HG03039 (cell line): ENCODE measurements at regions not wholly inside any gene's neighbourhood (a gene's known extent, or its start where the extent isn't known, plus 50 kb on each side); places are given as distances from the start of the nearest gene placed in this dataset.
"Not testable (repeated sequence)": the region's sequence is repeated elsewhere in the genome, so short reads cannot be mapped to it uniquely, and the experiment has no call there.

Experiments
- ATAC-seq: cut with Tn5 transposase; IDR thresholded peaks from one replicate; pipeline ENCODE4 v1.9.1; 2021; ENCODE audit warnings: mild to moderate bottlenecking, moderate library complexity; ENCODE audit not compliant: unreplicated experiment

DNA sequence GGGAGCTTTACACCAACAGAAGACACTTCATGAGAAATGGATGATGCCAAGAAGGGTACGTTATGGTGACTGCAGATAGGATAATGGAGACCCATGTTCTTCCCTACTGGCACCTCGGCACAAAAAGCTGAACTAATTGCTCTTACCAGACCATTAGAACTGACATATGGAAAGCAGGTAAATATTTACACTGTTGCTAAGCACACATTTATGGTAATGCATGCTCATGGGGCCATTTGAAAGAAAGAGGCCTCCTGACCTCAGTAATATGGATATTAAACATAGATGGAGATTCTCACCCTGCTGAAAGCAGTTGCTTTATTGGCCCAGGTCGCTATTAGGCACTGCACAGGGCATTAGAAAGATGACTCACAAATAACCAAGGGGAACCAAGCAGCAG is 1759.6 kb downstream of the C4orf33 start:
- ATAC-seq, result no peak

DNA sequence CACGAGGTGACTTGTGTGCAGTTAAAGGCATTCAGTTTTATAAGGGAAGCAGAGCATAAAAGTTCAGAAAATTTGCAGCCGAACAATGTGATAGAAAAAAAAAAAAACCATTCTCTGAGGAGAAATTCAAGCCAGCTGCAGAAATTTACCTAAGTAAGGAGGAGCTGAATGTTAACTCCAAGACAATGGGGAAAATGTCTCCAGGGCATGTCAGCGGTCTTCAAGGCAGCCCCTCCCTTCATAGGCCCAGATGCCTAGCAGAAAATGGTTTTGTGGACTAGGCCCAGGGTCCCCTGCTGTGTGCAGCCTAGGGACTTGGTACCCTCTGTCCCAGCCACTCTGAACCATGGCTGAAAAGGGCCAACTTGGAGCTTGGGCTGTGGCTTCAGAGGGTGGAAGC is 1764.0 kb downstream of the C4orf33 start:
- ATAC-seq, result no peak

DNA sequence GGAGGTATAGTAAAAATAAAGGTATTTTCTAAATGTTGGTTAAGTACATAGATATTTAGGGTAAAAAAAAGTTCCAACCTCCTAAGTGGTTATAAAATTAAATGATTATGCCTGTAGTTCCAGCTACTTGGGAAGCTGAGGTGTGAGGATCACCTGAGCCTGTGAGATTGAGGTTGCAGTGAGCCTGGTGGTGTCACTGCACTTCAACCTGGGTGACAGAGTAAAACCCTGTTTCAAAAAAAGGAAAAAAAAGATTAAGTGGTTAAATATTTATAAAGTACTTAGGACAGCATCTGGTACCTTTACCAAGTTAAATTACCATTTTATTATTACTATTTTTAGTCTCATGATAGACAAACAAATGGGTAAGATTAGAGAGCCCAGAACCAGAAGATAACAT is 1801.0 kb downstream of the C4orf33 start:
- no peak for ATAC-seq

DNA sequence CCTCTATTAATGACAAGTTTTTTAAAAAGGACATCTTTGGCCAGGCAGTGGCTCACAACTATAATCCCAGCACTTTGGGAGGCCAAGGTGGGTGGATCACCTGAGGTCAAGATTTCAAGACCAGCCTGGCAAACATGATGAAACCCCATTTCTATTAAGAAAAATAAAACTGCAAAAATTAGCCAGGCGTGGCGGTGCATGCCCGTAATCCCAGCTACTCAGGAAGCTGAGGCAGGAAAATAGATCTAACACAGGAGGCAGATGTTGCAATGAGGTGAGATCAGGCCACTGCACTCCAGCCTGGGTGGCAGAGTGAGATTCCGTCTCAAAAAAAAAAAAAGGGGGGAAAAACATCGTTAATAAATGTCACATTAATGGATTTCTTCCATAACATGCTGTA is 1805.4 kb downstream of the C4orf33 start:
- no peak for ATAC-seq

- no peak for ATAC-seq
Observed at GRCh38 chr4:130922955-130923354, 1827.0 kb downstream of the C4orf33 start.

DNA sequence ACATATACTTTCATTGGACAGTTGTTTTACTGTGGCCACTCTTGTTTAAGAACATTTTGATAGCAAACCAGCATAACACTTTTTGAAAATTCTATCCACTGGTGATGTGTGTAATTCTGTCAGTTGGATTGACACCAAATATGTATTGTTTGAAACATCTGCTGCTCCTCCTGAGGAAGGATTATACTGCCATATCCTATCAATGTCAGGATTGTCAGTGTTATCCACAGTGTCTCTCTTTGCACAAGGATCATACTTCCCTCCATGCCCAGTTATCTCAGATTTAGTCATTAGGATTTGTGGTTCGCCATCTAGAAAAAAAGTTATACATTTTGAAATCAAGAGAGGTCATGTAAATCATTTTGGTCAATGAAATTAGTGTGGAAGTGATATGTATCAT is 1859.6 kb downstream of the C4orf33 start:
- ATAC-seq, result no peak

GRCh38 chr4:130985371-130985770 is 1889.4 kb downstream of the C4orf33 start:
- ATAC-seq, result no peak

DNA sequence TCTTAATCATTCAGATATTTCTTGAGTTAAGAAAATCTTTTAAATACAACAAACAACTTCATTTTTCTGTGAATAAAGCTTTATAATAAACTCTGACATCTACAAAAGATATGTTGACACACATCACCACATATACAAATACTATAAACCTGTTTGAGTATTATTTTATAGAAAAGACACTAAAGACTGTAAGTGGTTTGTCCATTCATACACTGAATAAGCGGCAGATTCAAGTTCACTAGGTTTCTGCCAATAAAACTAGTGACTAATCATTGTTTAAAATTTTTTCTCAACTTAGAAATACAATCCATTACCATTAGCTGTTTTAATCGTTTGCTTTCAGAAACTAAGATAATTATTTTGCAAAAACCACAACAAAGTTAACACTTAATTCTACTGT is 1900.0 kb downstream of the C4orf33 start:
- no peak for ATAC-seq

- no peak for ATAC-seq
Observed at GRCh38 chr4:131001371-131001770, 1905.4 kb downstream of the C4orf33 start.

DNA sequence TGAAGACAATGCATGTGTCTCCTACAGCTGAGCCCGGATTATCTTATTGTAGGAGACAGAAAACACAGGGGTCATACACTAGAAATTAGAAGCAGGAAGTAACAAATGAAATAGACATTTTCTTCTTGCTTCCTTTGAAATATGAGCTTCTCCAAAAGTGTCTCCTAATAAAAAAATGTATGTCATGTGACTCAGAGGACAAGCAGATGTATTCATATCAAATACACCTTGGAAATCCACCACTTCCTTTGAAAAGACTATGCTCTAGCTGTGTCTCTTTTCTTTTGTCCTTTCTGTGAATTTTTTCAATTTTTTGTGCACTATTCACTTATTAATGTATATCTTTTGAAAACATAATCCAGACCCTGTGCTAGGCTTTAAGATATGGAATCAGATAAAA is 1906.2 kb downstream of the C4orf33 start:
- ATAC-seq, result no peak

DNA sequence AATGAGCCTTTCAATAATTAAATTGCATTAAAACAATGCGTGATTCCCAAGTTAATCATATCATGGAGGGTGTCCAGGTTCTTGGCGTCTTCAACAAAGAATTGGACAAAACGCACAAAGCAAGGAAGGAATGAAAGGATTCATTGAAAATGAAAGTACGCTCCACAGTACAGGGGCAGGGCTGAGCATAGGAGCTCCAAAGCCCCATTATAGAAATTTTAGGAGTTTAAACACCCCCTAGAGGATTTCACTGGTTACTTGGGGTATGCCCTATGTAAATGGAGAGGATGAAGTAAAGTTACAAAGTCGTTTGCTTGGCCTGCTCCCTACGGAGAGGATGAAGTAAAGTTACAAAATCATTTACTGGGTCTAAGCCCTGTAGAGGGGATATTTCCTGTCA is 1910.4 kb downstream of the C4orf33 start:
- no peak for ATAC-seq

DNA sequence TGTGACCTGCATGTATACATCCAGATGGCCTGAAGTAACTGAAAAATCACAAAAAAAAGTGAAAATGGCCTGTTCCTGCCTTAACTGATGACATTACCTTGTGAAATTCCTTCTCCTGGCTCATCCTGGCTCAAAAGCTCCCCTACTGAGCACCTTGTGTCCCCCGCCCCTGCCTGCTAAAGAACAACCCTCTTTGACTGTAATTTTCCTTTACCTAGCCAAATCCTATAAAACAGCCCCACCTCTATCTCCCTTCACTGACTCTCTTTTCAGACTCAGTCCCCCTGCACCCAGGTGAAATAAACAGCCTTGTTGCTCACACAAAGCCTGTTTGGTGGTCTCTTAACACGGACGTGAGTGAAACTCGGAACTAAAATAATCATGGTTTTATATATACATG is 1916.0 kb downstream of the C4orf33 start:
- ATAC-seq, result not testable (repeated sequence)

GRCh38 chr4:131013226-131013625 is 1917.3 kb downstream of the C4orf33 start:
- ATAC-seq, result no peak

DNA sequence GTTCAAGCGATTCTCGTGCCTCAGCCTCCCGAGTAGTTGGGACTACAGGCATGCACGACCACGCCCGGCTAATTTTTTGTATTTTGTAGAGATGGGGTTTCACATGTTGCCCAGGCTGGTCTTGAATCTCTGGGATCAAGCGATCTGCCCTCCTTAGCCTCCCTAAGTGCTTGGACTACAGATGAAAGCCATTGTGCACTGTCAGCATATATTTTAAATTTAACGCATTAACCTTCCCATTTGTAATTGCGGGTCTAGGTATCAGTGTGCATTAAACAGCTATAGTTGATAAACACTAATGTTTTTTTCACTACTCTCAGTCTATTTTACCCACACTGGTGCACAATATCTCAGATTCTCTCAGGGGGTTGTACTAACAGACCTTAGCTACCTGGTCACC is 1930.8 kb downstream of the C4orf33 start:
- ATAC-seq, result no peak

- ATAC-seq, result no peak
Observed at GRCh38 chr4:131044368-131044767, 1948.4 kb downstream of the C4orf33 start.

GRCh38 chr4:131046821-131047220 is 1950.9 kb downstream of the C4orf33 start:
- ATAC-seq, result no peak

- no peak for ATAC-seq
Observed at GRCh38 chr4:131052646-131053045, 1956.7 kb downstream of the C4orf33 start.

- ATAC-seq, result no peak
Observed at GRCh38 chr4:131054489-131055019, 1958.6 kb downstream of the C4orf33 start.

DNA sequence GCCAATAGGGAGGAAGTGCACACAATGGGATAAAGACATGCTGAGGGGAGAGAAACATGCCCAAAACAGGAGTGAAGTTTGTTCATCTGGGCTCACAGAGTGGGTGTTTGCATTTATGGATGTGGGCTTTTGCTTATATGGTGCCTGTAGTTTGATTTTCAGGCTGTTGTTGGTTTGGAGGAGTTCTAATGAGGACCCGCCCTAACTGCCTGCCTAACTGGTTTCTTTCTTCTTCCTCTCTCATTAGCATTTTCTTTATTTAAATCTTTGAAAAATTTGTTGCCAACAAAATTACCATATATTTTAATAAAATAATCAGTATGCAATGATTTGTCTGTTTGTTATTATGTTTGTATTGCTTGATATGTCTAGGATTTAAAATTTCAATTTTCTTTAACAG is 1965.8 kb downstream of the C4orf33 start:
- no peak for ATAC-seq

DNA sequence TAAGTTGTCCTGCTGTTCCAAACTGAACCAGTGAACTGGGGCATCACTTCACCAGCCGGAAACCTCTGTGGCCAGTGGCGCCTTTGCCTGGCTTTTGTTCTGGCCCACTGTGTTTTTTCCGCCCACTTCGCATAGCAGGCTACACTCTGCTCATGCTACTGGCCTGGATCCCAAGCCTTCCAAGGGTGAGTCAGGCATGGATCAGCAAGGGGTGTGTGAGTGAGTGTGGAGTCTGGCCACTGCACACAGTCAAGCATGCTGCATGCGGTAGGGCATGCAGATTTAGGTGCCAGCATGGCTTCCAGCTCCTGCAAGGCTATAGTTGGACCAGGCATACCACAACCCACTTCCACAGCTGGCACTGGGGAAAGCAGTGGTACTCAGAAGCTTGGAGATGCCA is 1967.9 kb downstream of the C4orf33 start:
- no peak for ATAC-seq

DNA sequence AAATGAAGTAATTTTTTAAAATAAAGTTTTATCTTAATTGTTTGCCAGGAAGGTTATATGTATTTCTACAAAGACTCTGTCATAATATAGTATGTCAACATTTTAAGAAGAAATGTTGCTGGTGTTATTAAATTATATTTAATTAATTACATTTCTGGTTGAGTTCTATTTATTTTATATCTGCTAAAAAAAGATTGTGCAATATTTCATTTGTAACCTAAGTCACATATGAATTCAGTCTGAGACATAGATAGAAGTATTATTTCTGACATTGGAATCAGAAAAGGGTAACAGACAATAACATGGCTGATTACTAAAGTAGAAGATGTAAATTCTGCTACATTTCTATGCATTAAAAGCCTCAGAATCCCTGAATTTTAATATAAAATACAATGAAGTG is 1985.1 kb downstream of the C4orf33 start:
- ATAC-seq, result no peak

GRCh38 chr4:131084997-131085396 is 1989.0 kb downstream of the C4orf33 start:
- ATAC-seq, result no peak

GRCh38 chr4:131091896-131092295 is 1995.9 kb downstream of the C4orf33 start:
- ATAC-seq, result no peak

GRCh38 chr4:131093303-131093702 is 1997.4 kb downstream of the C4orf33 start:
- no peak for ATAC-seq
